GM13976 (cell line): ENCODE measurements at regions not wholly inside any gene's neighbourhood (a gene's known extent, or its start where the extent isn't known, plus 50 kb on each side); places are given as distances from the start of the nearest gene placed in this dataset.

Experiments used
- DNase-seq: peaks from one replicate; pipeline ENCODE4 v3.0.0; 2012; ENCODE audit warnings: low spot score
- in situ Hi-C: fragments of 300-500 bp; cut with MboI; formaldehyde crosslinking; loops from one replicate; pipeline ENCODE4 v1.12.0; 2022; ENCODE audit warnings: low sequenced_read_pairs, mixed read lengths, inconsistent platforms; ENCODE audit not compliant: unreplicated experiment
- TF ChIP-seq, protein P1 (sequence below): IDR thresholded peaks from 2 replicates; pipeline ENCODE4 v1.5.1; 2012; ENCODE audit warnings: borderline replicate concordance, mild to moderate bottlenecking; ENCODE audit not compliant: insufficient read depth; ENCODE audit errors: extremely low read depth, missing control alignments, control extremely low read depth

DNA sequence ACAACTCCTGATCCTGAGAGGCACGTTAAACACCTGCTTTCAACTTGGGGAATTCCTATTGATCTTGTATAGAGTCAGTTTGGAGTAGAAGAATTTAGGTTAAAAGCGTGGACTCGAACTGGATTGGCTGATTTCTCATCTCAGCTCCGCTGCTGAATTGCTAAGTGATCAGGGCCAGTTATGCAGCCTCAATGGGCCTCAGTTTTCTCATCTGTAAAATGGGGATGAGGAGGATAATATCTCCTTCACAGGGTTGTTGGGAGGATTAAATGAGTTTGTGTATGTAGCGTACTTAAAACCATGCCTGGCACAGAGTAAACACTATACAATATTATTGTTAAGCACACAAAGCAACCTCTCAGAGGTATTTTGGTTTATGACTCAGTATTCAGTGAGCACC is 53.2 kb upstream of the HEPHL1 start:
- no peak for DNase-seq
- TF ChIP-seq, protein P1, sequence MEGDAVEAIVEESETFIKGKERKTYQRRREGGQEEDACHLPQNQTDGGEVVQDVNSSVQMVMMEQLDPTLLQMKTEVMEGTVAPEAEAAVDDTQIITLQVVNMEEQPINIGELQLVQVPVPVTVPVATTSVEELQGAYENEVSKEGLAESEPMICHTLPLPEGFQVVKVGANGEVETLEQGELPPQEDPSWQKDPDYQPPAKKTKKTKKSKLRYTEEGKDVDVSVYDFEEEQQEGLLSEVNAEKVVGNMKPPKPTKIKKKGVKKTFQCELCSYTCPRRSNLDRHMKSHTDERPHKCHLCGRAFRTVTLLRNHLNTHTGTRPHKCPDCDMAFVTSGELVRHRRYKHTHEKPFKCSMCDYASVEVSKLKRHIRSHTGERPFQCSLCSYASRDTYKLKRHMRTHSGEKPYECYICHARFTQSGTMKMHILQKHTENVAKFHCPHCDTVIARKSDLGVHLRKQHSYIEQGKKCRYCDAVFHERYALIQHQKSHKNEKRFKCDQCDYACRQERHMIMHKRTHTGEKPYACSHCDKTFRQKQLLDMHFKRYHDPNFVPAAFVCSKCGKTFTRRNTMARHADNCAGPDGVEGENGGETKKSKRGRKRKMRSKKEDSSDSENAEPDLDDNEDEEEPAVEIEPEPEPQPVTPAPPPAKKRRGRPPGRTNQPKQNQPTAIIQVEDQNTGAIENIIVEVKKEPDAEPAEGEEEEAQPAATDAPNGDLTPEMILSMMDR = no peak
- in situ Hi-C loops = no loop called here

DNA sequence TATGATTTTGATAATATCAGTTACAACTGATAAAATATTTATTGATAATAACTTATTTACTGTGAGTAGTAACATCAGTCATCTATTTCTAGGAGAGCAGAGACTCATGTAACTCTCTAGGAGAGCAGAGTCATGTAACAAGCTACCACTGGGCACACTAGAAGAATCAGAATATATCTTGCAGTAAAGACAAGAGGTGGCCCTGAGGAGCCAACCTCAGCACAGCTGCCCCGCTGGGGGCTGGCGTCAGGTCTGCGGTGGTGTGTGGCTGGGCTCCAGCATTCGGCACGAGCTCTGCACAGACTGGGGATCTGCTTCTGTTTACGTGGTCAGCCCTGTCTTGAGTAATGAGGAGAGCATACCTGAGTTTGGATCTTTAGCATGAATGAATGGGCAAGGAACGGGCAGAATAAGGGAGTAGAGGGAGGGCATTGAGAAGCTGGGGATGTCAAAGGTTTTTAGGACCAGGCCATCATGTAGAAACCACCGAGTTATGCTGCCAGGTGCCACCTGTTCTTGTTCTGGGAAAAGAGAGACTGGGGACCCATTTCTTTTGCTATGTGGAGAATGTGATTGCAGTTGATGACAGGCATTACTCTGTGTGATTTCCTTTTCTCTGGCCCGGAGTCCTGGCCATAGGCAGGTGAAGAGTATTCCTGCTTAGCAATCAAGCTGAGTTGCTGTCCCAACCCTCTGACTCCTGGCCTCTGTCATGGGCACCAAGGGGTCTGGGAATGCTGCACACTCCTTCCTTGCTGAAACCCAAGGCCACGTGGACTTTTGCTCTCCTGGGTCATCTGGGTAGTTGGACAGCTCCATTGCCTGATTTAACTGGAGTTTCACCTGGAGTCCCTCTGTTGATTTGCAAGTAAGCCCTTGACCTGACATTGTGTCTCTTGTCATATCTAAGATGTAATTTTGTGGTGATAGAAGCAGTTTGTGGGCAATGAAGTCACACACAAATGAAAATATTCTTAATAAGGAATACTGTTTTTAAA is 50.9 kb upstream of the HEPHL1 start:
- in situ Hi-C loops = no loop called here
- DNase-seq = no peak
- TF ChIP-seq, protein P1 = no peak
